IMR-90 (cell line): ENCODE measurements at regions not wholly inside any gene's neighbourhood (a gene's known extent, or its start where the extent isn't known, plus 50 kb on each side); places are given as distances from the start of the nearest gene placed in this dataset.

Source experiments
- TF ChIP-seq, protein P1 (sequence below): fragments of 150-350 bp; IDR thresholded peaks from 2 replicates; pipeline ENCODE4 v1.6.1; 2017; ENCODE audit warnings: mild to moderate bottlenecking, antibody characterized with exemption, low read length, low read depth
- TF ChIP-seq, protein P2 (sequence below): conservative IDR thresholded peaks from 2 replicates; pipeline ENCODE4 v1.5.1; 2012; ENCODE audit warnings: mild to moderate bottlenecking, low read depth, low read length, improper control_type of control experiment

DNA sequence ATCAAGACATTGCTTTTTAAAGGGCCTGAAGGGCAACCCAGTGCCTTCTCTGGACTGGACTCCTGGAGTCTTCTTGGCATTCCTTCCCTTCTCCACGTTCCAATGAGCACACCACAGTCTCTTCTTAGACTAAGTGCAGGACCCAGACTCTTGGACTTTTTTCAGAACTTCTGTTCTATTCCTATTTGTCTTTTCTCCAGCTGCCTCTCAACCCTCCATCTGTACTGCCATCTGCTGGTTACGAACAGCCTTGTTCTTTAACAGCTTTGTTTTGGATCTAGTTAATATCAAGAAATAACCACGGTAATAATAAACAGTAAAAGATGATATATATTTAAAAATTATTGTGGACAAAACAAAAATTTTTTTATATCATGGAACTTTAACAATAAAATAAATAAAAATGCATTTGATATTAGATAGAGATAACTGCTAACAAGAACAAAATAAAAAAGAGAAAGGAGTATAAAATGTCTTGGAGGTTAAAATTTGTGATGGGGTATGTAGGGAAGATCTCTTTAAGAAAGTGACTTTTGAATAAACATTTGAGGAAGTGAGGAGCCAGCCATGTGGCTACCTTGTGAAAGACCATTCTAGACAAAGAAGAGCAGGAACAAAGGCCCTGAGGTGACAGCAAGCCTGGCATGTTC lies 105.1 kb upstream of the HCRTR2 start:
- TF ChIP-seq, protein P1, sequence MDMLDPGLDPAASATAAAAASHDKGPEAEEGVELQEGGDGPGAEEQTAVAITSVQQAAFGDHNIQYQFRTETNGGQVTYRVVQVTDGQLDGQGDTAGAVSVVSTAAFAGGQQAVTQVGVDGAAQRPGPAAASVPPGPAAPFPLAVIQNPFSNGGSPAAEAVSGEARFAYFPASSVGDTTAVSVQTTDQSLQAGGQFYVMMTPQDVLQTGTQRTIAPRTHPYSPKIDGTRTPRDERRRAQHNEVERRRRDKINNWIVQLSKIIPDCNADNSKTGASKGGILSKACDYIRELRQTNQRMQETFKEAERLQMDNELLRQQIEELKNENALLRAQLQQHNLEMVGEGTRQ: no peak
- TF ChIP-seq, protein P2, sequence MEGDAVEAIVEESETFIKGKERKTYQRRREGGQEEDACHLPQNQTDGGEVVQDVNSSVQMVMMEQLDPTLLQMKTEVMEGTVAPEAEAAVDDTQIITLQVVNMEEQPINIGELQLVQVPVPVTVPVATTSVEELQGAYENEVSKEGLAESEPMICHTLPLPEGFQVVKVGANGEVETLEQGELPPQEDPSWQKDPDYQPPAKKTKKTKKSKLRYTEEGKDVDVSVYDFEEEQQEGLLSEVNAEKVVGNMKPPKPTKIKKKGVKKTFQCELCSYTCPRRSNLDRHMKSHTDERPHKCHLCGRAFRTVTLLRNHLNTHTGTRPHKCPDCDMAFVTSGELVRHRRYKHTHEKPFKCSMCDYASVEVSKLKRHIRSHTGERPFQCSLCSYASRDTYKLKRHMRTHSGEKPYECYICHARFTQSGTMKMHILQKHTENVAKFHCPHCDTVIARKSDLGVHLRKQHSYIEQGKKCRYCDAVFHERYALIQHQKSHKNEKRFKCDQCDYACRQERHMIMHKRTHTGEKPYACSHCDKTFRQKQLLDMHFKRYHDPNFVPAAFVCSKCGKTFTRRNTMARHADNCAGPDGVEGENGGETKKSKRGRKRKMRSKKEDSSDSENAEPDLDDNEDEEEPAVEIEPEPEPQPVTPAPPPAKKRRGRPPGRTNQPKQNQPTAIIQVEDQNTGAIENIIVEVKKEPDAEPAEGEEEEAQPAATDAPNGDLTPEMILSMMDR: peak; percentile 87
